ENCODE measurements at regions not wholly inside any gene's neighbourhood (a gene's known extent, or its start where the extent isn't known, plus 50 kb on each side); places are given as distances from the start of the nearest gene placed in this dataset.

DNA sequence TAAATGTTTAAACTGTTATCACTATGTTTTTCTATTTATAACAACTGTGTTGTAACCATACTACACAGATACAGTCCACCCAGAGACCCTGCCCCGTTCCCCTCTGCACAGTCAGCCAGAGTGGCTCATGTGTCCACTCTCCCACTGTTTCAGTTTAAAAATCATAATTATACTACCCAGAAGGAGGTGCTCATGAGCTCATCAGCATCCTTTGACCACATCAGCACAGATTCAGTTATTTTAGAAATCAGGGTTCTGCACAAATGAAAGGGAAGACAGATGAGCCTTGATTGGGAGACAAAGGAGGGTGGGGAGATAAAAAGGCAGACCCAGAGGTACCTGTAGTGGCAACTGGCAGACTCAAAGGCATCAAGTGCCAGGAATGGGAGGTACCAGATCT is 124.3 kb downstream of the RCN1 start:
- Mint-ChIP-seq H3K27ac (ENCODE audit: unreplicated experiment) (no peak overlapping the region), H3K4me3 (ENCODE audit: low read depth, unreplicated experiment) (no peak overlapping the region), H3K36me3 (ENCODE audit: insufficient read depth, unreplicated experiment) (no peaks in the 10 kb centered on the region), H3K27me3 (ENCODE audit: unreplicated experiment) (peaks cover 73% of the 10 kb centered on the region), H3K4me1 (ENCODE audit: low read depth, unreplicated experiment) (no peaks in the 10 kb centered on the region), H3K9me3 (ENCODE audit: low read depth, unreplicated experiment) (no peaks in the 10 kb centered on the region)
- CTCF ChIA-PET: no interaction called here
- BruUV-seq (replicated peaks): no TSS peak
- intact Hi-C loops (cut with micrococcal nuclease; ENCODE audit: unreplicated experiment): no loop called here
- TF ChIP-seq, protein P1, sequence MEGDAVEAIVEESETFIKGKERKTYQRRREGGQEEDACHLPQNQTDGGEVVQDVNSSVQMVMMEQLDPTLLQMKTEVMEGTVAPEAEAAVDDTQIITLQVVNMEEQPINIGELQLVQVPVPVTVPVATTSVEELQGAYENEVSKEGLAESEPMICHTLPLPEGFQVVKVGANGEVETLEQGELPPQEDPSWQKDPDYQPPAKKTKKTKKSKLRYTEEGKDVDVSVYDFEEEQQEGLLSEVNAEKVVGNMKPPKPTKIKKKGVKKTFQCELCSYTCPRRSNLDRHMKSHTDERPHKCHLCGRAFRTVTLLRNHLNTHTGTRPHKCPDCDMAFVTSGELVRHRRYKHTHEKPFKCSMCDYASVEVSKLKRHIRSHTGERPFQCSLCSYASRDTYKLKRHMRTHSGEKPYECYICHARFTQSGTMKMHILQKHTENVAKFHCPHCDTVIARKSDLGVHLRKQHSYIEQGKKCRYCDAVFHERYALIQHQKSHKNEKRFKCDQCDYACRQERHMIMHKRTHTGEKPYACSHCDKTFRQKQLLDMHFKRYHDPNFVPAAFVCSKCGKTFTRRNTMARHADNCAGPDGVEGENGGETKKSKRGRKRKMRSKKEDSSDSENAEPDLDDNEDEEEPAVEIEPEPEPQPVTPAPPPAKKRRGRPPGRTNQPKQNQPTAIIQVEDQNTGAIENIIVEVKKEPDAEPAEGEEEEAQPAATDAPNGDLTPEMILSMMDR (IDR thresholded peaks at IDR 0.05; ENCODE audit: unreplicated experiment): no peak
- DNase-seq: no peak

GRCh38 chr11:32216749-32217148 is 125.9 kb downstream of the RCN1 start:
- H3K4me1 Mint-ChIP-seq (ENCODE audit: low read depth, unreplicated experiment): no peaks in the 10 kb centered on the region
- H3K27ac Mint-ChIP-seq (ENCODE audit: unreplicated experiment): no peak overlapping the region
- DNase-seq: no peak
- BruUV-seq (replicated peaks): no TSS peak
- H3K4me3 Mint-ChIP-seq (ENCODE audit: low read depth, unreplicated experiment): no peak overlapping the region
- TF ChIP-seq, protein P1 (IDR thresholded peaks at IDR 0.05; ENCODE audit: unreplicated experiment): no peak
- H3K9me3 Mint-ChIP-seq (ENCODE audit: low read depth, unreplicated experiment): no peaks in the 10 kb centered on the region
- intact Hi-C loops (cut with micrococcal nuclease; ENCODE audit: unreplicated experiment): no loop called here
- H3K36me3 Mint-ChIP-seq (ENCODE audit: insufficient read depth, unreplicated experiment): no peaks in the 10 kb centered on the region
- H3K27me3 Mint-ChIP-seq (ENCODE audit: unreplicated experiment): peaks cover 73% of the 10 kb centered on the region
- CTCF ChIA-PET: no interaction called here

DNA sequence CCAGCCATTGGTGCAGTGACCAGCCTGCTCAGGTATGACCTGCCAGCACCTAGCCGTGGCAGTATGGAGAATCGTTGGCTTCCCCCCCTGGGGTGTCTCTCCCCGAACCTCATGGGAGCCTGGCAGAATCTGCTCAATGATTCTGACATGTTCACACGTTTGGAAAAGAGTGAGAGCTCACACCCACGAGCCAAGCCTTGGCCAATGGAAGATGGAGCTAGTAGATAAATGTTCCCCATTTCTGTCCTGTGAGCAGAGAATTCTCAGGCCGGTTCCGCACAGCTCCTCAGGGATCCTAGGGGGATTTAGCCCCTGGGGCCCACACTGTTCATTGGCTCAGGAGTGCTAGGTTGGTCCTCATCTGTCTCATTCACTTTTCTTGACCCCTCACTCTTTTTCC is 128.4 kb downstream of the RCN1 start:
- Mint-ChIP-seq H3K36me3 (ENCODE audit: insufficient read depth, unreplicated experiment) (no peaks in the 10 kb centered on the region), H3K4me3 (ENCODE audit: low read depth, unreplicated experiment) (no peak overlapping the region), H3K27ac (ENCODE audit: unreplicated experiment) (no peak overlapping the region), H3K4me1 (ENCODE audit: low read depth, unreplicated experiment) (no peaks in the 10 kb centered on the region), H3K9me3 (ENCODE audit: low read depth, unreplicated experiment) (no peaks in the 10 kb centered on the region), H3K27me3 (ENCODE audit: unreplicated experiment) (peaks cover 81% of the 10 kb centered on the region)
- BruUV-seq (replicated peaks): no TSS peak
- intact Hi-C loops (cut with micrococcal nuclease; ENCODE audit: unreplicated experiment): no loop called here
- no peak for DNase-seq
- CTCF ChIA-PET: interaction anchor here (0.6 kb wide), 1 partner anchor 528 kb away, joined by 7 read pairs; no protein-coding TSS in a partner anchor
- TF ChIP-seq, protein P1 (IDR thresholded peaks at IDR 0.05; ENCODE audit: unreplicated experiment): no peak

- Mint-ChIP-seq H3K27ac (ENCODE audit: unreplicated experiment) (no peak overlapping the region), H3K9me3 (ENCODE audit: low read depth, unreplicated experiment) (no peaks in the 10 kb centered on the region), H3K4me1 (ENCODE audit: low read depth, unreplicated experiment) (no peaks in the 10 kb centered on the region), H3K27me3 (ENCODE audit: unreplicated experiment) (peaks cover 85% of the 10 kb centered on the region), H3K4me3 (ENCODE audit: low read depth, unreplicated experiment) (no peak overlapping the region), H3K36me3 (ENCODE audit: insufficient read depth, unreplicated experiment) (no peaks in the 10 kb centered on the region)
- no TSS peak for BruUV-seq (replicated peaks)
- TF ChIP-seq, protein P1 (IDR thresholded peaks at IDR 0.05; ENCODE audit: unreplicated experiment): no peak
- CTCF ChIA-PET: no interaction called here
- intact Hi-C loops (cut with micrococcal nuclease; ENCODE audit: unreplicated experiment): no loop called here
- DNase-seq: no peak
Observed at GRCh38 chr11:32221476-32222032, 130.7 kb downstream of the RCN1 start.
